GM12892 (cell line): ENCODE measurements at regions not wholly inside any gene's neighbourhood (a gene's known extent, or its start where the extent isn't known, plus 50 kb on each side); places are given as distances from the start of the nearest gene placed in this dataset.

Source experiments
- POLR2AphosphoS5 ChIP-seq: IDR thresholded peaks from 2 replicates; pipeline ENCODE4 v1.6.1; 2011; ENCODE audit warnings: low read depth, low read length, control low read depth
- TAF1 ChIP-seq: IDR thresholded peaks from 2 replicates; pipeline ENCODE4 v1.6.1; 2011; ENCODE audit warnings: low read depth, mild to moderate bottlenecking, control low read depth, low read length, borderline replicate concordance

DNA sequence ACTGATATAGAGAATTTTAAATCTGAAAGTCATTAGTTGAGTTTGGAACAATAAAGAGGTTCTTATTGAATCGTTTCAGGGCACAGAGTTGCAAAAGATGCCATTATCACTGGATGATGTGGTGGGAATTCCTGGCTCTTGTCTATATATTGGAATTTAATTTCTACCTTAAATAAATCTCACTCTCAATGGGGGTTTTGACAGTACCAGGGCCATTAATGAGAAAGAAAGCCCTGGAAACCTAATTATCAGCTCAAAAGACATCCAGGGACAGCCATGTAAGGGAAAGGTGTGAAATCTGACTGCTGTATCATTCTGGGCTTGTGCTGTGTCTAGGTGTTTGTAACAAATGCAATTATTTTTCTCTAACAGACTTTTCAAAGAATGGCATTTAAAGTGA is 285.7 kb downstream of the TBL1XR1 start:
- TF ChIP-seq TAF1 (no peak), POLR2AphosphoS5 (no peak)
